Activated naive CD4-positive, alpha-beta T cell treated with anti-CD3 and anti-CD28 coated beads, Interleukin-2, amount 50 U/mL, for 72 hours (primary cell): ENCODE measurements at regions not wholly inside any gene's neighbourhood (a gene's known extent, or its start where the extent isn't known, plus 50 kb on each side); places are given as distances from the start of the nearest gene placed in this dataset.

Source experiments
- ATAC-seq, 2 donors: fragments of 150-1000 bp; cut with Tn5 transposase; 2 replicates each; pipeline ENCODE4 v1.10.0; 2021; ENCODE audit warnings: mild to moderate bottlenecking in 2 of 2, moderate library complexity in 2 of 2
- DNase-seq, 2 donors: peaks; one replicate each; pipeline ENCODE4 v3.0.0; 2021 to 2022; ENCODE audit warnings: low spot score in 2 of 2
- H3K27ac Mint-ChIP-seq, 2 donors: one replicate each; pipeline ENCODE4 v1.8.0; 2022; ENCODE audit warnings: mild to moderate bottlenecking in 2 of 2, mixed read lengths in 2 of 2
- H3K36me3 Mint-ChIP-seq, 2 donors: one replicate each; pipeline ENCODE4 v1.8.0; 2022; ENCODE audit warnings: mixed read lengths in 2 of 2
- H3K9me3 Mint-ChIP-seq, 2 donors: one replicate each; pipeline ENCODE4 v1.8.0; 2022; ENCODE audit warnings: mixed read lengths in 2 of 2

DNA sequence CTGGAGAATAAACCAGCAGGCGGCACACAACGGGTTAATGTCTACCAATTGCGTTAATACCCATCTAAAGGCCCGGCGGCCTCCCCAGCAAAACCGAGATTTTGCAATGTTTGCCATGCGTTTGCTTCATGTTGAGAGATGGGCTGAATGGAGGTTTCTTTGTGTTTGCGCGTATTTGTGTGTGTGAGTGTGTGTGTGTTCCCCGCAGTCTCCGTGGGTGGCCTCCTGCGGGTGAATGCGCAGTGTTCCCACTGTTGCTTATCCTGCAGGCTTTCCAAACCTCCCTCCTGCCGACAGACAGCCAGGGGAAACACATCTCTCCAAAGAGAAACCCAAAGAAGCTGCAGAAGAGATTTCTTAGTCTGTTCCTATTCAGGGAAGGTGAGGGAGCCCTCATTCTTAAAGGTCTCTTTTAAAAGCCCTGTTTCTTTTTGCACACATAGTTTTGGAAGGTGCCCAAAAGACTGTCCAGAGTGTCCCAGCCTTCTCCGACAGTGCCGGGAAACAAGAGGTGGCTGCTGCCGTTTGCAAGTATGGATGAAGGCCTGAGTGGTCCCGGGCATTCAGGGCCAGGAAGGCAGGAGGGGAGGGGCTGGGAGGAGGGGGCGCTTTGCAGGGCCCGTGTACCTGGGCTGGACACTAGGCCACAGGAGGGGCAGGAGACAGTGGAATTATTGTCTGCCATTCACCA, 103.8 kb upstream of the ERCC6L2 start:
- ATAC-seq (no peak), DNase-seq (no peak)
- Mint-ChIP-seq H3K36me3 (no peaks in the 10 kb centered on the region), H3K27ac (no peak overlapping the region), H3K9me3 (peaks cover 0 to 4% of the 10 kb centered on the region in 2 donors)

DNA sequence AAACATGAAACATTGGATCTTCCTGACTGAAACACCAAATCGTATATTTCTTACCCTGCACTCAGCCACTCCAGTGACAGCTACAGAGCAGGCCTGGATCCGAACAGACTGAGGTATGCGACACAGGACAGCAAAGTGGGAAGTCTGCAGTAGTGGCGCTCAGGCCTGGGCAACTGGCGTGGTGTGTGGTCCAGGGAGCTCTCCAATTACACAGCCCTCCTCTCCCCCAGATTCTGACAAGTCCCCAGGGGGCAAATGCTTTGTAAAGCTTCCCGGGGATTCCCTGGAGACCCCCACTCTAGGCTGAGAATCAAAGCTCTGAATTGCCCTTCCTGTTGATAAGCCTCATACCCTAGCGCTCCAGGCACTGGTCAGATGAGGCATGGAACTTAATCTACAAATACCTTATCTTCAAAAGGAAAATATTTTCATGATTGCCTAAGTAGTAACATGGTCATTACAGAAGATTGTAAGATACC, 104.8 kb upstream of the ERCC6L2 start:
- ATAC-seq (no peak), DNase-seq (no peak)
- peaks cover 0 to 4% of the 10 kb centered on the region in 2 donors for H3K9me3 Mint-ChIP-seq
- no peaks in the 10 kb centered on the region for H3K36me3 Mint-ChIP-seq
- no peak overlapping the region for H3K27ac Mint-ChIP-seq

GRCh38 chr9:95769909-95770433, 105.5 kb upstream of the ERCC6L2 start:
- no peak for ATAC-seq

DNA sequence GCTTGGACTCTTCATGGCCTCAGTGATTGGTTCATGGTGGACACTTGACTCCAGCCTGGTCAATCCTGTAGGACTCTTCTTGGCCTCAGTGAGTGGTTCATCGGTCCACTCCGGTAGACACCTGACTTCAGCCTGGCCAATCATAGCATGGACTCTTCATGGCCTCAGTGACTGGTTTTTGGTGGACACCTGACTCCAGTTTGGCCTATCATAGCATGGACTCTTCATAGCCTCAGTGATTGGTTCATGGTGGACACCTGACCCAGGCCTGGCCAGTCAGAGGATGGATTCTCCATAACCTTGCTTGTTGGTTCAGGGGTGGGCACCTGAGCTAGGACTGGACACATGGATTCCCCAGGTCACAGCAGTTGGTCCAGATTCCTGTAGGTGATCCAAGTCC, 106.0 kb upstream of the ERCC6L2 start:
- ATAC-seq = peak in 1 of 2 donors; percentile 40
- Mint-ChIP-seq H3K9me3 (no peaks in the 10 kb centered on the region), H3K36me3 (no peaks in the 10 kb centered on the region)

More at GRCh38 chr9:95769909-95770433, 105.5 kb upstream of the ERCC6L2 start:
- DNase-seq = no peak
- Mint-ChIP-seq H3K27ac (no peak overlapping the region), H3K9me3 (no peaks in the 10 kb centered on the region), H3K36me3 (no peaks in the 10 kb centered on the region)

GRCh38 chr9:95766906-95767305, 108.6 kb upstream of the ERCC6L2 start:
- Mint-ChIP-seq H3K9me3 (peaks cover 0 to 7% of the 10 kb centered on the region in 2 donors), H3K36me3 (no peaks in the 10 kb centered on the region), H3K27ac (no peak overlapping the region)
- DNase-seq (no peak), ATAC-seq (no peak)

More for the DNA sequence above, 106.0 kb upstream of the ERCC6L2 start:
- no peak for DNase-seq
- H3K27ac Mint-ChIP-seq = no peak overlapping the region

DNA sequence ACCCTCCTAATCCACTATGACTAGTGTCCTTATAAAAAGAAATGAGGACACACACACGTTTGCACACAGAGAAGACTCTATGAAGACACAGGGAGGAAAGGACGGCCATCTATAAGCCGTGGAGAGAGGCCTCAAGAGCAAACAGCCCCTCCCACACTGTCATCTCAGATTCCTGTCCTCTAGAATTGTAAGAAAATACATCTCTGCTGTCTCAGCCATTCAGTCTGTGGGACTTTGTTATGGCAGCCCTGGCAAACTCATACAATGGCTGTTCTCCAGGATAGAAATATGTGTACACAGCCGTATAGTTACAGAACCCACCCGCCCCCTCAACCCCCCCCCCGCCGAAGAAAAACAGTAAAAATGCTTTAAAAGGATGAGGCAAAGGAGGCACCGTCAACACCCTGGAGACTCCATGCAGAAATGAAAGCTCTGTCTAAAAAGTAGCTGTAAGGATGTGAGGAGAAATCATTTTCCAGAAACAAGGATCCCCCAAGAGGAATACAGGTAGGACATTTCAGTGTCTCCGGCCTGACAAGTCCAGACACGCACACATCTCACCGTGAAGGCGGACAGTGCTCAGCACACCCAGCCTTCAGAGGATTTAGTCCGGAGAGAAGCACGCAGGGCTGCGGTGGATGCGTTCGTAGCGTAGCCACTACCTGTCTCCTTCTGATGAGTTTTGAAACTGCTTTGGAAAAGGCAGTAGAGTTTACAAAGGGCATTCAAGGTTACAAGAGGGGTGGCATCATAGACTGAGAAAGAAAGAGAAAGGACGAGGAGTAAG, 110.8 kb upstream of the ERCC6L2 start:
- no peaks in the 10 kb centered on the region for H3K36me3 Mint-ChIP-seq
- peaks cover 0 to 7% of the 10 kb centered on the region in 2 donors for H3K9me3 Mint-ChIP-seq
- H3K27ac Mint-ChIP-seq = no peak overlapping the region
- DNase-seq (no peak), ATAC-seq (no peak)

GRCh38 chr9:95763983-95764382, 111.5 kb upstream of the ERCC6L2 start:
- ATAC-seq = no peak
- no peak for DNase-seq
- H3K27ac Mint-ChIP-seq = no peak overlapping the region
- H3K9me3 Mint-ChIP-seq = peaks cover 0 to 7% of the 10 kb centered on the region in 2 donors
- H3K36me3 Mint-ChIP-seq = no peaks in the 10 kb centered on the region

DNA sequence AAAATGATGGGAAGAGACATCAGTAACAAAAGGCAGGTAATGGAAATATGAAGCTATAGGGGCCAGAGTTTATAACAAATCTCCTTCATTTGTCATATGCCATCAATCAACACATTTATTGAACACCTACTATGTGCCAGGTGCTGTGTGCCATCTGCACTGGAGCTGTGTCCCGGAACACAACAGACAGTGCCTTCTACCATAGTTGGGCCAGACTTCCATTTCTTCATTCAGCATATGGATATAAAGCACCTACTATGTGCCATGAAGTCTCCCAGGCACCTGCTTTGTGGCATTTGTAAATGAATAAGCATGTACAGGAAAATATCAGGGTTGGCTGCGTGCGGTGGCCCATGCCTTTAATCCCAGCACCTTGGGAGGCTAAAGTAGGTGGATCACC, 112.5 kb upstream of the ERCC6L2 start:
- Mint-ChIP-seq H3K36me3 (no peaks in the 10 kb centered on the region), H3K9me3 (peaks cover 0 to 7% of the 10 kb centered on the region in 2 donors), H3K27ac (no peak overlapping the region)
- no peak for ATAC-seq
- DNase-seq = no peak

GRCh38 chr9:95762322-95762721, 113.2 kb upstream of the ERCC6L2 start:
- DNase-seq (no peak), ATAC-seq (peak in 1 of 2 donors; percentile 22)
- no peaks in the 10 kb centered on the region for H3K36me3 Mint-ChIP-seq
- no peak overlapping the region for H3K27ac Mint-ChIP-seq
- H3K9me3 Mint-ChIP-seq = peaks cover 0 to 7% of the 10 kb centered on the region in 2 donors

GRCh38 chr9:95760791-95761190, 114.7 kb upstream of the ERCC6L2 start:
- ATAC-seq (no peak), DNase-seq (no peak)
- Mint-ChIP-seq H3K9me3 (peaks cover 0 to 7% of the 10 kb centered on the region in 2 donors), H3K27ac (no peak overlapping the region), H3K36me3 (no peaks in the 10 kb centered on the region)

DNA sequence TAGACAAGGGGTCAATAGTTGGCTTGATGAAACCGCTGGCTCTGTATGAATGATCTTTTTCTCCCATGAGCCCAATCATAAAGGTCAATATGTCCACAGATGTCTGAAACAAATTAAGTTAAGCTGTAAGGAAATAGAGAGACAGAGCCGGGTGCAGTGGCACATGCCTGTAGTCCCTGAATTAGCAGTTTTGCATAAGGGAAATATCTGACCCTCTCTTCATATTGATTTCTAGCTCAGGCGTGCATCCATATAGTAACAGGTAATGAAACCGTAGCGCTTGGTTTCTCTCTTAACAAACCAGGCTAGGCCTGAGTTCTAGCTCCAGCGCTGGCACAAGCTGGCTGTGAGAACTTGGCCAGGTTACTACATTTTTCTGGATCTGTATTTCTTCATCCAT, 118.1 kb upstream of the ERCC6L2 start:
- H3K9me3 Mint-ChIP-seq = peaks cover 0 to 1% of the 10 kb centered on the region in 2 donors
- H3K27ac Mint-ChIP-seq = no peak overlapping the region
- DNase-seq (no peak), ATAC-seq (no peak)
- H3K36me3 Mint-ChIP-seq = no peaks in the 10 kb centered on the region

DNA sequence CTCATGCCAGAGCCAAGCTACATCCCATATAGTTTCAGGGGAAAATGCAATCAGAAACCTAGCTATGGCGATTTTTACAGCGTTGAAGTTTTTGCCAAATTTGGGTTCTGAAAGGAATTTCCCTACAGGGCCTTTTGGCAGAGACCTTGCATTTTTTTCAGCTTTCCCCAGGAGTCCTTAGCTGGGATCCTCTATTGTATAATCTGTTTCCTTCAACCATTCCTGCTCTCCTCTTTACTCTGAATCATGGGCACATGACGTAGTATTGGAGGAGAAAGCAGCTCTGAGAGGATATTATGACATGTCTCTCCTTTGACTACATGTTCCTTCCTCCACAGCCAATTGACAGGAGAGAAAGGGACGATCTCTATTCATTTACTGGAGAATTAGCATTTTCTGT, 118.5 kb upstream of the ERCC6L2 start:
- DNase-seq = no peak
- ATAC-seq = no peak
- no peaks in the 10 kb centered on the region for H3K36me3 Mint-ChIP-seq

DNA sequence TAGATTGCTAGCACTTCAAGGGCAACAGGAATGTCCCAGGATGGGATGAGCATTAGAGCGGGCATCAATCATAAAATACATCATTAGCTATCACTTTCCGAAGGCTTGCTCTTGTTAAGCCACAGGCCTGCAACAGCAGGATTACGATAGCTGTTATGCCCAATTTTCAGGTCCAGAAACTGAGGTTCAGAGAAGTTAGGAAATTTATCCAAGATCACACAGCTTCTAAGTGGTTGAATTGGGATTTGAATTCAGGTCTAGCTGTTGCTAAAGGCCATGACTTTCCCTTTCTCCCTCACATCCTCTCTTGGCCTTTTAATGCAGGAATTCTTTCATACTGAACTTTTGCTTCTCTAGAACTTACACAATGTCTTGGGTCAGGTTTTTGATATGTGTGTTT, 119.4 kb upstream of the ERCC6L2 start:
- no peak for ATAC-seq
- Mint-ChIP-seq H3K36me3 (no peaks in the 10 kb centered on the region), H3K27ac (no peak overlapping the region), H3K9me3 (no peaks in the 10 kb centered on the region)
- no peak for DNase-seq

More for the DNA sequence above, 118.5 kb upstream of the ERCC6L2 start:
- Mint-ChIP-seq H3K27ac (no peak overlapping the region), H3K9me3 (no peaks in the 10 kb centered on the region)

GRCh38 chr9:95755421-95755730, 120.1 kb upstream of the ERCC6L2 start:
- H3K27ac Mint-ChIP-seq = no peak overlapping the region
- no peak for ATAC-seq
- no peaks in the 10 kb centered on the region for H3K36me3 Mint-ChIP-seq
- no peak for DNase-seq
- H3K9me3 Mint-ChIP-seq = no peaks in the 10 kb centered on the region

DNA sequence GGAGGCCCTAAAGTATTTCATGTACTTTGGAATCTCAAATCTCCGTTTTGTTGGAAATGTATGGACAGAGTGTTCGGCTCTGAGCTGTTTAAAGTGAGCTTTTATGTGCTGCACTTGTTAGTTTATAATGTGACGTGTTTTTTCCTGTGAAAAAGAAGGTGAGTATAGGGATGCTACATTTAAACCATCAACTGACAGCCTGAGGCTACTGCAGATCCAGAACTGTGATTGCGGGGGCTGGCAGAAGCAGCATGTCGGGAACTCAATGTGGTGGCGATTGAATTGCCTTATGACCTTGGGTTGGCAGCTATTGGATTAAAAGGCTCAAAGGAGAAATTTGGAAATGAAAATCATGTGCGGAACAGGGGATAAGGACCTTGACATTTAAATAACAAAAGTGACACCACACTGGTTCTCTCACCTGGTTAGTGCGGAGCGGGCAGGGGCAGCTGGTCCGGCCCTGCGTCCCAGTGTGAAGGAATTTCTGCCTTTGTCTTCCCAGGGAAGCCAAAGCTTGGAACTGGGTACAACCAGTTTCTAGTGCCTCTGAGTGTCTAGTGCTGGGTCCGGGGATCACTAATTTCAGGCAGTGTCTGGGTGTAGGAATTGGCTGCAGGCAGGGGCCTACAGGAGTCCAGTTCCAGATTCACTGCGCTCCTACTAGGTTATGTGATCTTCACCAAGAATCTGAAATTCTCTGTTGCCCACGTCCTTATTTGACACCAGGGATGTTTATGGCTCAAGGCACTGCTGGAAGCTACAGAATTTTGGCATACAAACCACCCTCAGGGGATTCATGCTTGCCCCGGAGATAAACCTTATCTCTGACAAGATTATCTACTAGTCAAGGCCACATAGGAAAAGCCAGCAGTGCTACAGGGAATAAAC, 120.7 kb upstream of the ERCC6L2 start:
- Mint-ChIP-seq H3K27ac (no peak overlapping the region), H3K9me3 (no peaks in the 10 kb centered on the region), H3K36me3 (no peaks in the 10 kb centered on the region)
- no peak for DNase-seq
- ATAC-seq = no peak

DNA sequence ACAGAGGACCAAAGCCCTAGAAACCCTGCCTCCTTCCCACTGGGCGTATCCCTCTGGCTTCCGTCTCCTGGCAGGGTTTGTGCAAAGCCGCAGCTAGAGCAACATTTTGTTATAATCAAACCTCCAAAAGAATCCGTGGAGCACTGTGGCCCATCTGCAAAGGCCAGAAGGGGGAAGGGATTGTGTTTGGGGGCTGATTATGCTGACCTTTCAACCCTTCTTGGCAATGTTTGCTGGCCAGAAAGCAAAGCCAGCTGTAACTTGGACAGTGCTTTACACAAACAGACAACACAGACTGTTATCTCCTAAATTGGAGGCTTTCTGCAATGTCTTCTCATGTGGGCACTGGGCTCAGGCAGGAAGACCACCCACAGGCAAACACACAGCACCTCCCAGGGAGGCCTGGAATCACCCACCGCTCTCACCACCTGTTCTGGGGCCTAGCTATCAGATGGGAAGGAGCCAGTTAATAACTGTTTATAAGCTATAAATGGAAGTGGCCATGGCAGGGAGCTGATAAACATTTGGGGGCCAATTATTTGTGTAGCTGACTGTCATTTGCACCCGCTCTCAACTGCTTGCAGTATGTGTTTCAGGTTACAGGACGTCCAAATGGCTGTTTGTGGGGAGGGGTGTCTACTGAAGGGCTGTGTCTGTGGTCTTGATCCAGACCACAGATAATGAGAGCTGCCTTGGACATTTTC, 121.6 kb upstream of the ERCC6L2 start:
- H3K9me3 Mint-ChIP-seq = no peaks in the 10 kb centered on the region

More for the DNA sequence above, 121.6 kb upstream of the ERCC6L2 start:
- H3K36me3 Mint-ChIP-seq = no peaks in the 10 kb centered on the region
- no peak overlapping the region for H3K27ac Mint-ChIP-seq
- no peak for DNase-seq
- ATAC-seq = no peak
